ENCODE measurements at regions not wholly inside any gene's neighbourhood (a gene's known extent, or its start where the extent isn't known, plus 50 kb on each side); places are given as distances from the start of the nearest gene placed in this dataset.

DNA sequence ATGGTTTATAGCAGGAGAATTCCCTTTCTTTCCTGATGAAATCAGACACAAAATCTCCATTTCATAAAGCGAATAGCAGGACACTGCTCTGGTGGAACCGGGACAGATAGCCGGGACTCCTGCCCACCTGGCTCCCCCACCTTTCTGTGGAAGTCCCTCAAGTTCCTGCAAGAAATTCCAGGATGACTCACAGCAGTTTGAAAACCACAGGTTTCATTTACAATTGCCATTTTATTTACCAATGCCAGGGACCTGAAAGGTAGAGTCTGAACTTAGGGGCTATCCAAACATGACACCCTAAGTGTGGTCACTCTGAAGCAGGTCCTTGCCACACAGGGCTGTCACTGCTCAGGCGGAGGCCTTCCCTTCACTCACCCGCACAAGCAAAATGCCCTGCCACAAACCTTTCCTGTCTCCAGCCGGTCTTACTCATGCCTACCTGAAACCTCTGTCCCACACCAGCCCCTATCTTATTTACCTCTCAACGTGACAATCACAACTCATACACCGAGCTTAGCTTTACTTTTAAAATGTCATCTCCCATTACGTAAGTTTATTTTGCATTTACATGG is 63.3 kb upstream of the TAF1L start:
- no peak for DNase-seq

DNA sequence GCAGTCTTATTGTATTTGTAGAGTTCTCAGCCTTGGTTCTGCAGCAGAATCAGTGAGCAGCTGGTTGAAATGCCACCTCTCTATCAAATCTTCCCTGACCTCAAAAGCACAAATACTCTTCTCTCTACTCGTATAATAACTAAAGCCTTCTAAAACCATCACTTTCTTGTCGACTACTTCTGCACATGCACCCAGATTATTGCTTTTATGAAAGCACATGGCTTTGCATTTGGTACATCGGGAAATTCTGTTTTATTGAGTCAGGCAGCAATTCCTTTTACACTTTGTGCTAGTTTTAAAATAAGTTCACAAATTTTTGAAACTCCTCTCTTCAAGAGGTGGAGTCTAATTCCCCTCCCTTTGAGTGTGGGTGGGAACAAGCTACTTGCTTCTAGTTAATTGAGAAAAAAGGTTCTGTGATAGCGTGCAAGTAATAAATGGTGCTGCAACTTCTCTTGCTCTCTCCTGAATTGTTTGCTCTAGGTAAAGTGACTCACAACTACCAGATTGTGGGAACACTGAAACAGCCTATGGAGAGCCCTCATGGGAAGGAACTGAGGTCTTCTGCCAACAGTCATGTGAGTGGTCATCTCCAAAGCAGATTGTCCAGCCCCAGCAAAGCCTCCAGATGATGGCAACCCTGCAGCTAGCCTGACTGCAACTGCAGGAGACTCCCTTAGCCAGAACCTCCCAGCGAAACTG is 66.0 kb upstream of the TAF1L start:
- no peak for DNase-seq

DNA sequence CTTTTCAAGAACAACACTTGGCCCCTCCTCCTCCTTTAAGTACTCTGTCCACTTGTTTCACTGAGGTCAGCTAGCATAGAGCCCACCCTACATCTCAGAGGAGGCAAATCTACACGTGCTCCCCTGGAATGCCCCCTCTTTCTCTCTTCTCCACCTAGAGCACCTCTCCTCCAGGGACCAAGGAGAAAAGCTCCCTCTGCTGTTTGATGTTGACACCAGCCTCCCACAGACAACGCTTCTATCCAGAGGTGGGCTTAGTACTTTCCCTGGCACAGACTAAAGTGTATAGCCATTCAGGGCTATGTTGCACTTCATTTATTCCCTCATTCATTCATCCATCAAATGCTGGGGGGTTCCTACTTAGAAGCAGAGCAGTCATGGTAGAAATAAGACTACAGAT is 68.2 kb upstream of the TAF1L start:
- DNase-seq = no peak

DNA sequence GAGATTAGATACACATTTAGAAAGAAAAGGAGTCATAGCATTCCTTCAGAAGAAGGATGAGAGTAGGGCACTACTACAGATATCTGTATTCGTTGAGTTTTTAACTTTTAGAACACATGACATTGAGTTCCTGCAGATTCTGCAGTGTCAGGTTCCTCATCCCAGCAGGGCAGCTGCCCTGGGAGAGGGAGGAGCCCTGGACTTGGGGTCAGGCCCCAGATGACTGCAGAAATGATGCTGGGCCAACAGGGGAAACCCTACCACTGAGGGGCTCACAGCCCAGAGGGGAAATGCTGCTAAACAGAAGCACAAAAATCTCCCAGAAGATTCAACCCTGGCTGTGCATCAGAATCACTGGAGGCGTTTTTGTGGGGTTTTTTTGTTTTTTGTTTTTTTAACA is 68.9 kb upstream of the TAF1L start:
- no peak for DNase-seq

DNA sequence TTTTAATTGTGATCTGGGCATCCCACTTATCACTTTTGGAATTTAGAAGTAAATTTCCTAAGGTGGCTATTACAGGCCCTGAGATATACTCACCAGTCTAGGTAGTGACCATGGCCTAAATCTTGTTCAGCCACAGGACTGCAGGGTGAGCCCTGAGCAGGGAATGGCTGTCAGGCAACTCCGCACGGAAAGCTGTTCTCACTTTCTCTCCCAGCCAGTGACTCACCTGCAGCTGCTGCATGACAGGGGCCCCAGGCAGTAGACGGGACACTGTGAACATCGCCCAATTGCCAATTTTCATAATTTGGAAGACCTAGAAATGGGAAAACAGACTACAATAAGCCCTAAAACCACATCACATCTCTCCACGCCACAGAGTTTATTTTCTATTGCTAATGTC is 69.6 kb upstream of the TAF1L start:
- DNase-seq = no peak

DNA sequence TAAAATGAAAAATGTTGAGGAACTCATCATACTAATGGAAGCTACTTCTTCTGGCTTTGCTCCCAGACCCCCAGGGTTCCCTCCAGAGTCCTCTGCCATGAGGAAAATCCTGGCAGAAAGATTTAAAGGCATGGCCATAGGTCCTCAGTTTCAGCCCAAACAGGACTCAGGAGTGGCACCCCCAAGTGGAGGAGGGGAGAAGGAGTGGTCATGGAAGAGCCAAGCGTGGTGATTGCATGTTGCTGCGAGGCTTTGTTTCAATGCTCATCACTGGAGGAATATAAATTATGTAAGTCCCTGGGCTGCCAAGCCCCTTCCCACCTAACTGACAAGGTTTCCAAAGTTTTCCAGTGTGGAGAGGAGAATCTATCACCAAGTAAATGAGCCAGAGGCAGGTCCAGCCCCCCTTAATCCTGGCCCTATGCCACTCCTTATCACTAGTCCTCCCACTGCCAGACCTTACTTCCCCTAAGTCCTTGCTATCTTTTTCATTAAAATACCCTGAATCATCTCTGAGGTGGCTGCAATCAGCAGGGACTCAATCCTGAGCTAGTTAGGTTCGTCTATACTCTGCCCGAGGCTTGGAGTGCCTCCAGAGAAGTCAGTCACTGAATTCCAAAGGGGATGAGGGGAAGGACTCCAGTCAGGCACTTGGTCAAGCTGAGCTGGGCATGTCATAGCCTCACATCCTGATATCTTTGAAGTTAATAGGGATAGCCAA is 70.7 kb upstream of the TAF1L start:
- no peak for DNase-seq

DNA sequence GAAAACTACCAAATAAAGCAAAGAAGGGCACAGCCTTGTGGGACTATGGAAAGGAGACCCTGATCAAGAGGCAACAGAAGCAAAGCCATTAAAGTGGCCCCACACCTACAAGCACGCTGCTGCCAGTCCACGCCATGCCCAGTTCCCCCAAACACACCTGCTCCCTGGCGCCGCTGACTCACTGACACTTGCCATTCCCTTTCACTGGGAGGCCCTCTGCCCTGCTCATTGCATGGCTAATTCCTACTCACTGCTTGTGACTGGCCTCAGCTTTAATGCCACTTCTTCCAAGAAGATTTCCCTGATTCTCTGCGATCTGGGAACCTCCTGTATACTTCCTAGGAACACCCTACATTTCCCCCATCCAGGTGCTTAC is 71.2 kb upstream of the TAF1L start:
- DNase-seq = no peak

DNA sequence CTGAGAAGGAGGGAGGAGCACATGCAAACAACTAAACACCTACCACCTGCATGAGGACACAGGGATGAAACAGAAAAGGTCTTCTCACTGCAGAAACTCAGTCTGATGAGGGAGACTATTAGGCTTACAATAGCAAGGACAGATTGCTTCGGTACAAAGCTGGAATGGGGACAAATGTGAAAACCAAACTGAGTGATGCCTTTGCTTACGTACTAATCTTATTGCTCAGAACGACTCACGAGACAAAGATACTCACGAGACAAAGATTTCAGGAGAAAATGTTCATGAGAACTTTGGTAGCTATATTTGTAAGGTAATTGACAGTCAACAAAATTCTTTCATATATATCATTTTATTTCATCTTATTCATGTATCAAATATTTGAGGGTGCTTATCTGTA is 71.9 kb upstream of the TAF1L start:
- no peak for DNase-seq

DNA sequence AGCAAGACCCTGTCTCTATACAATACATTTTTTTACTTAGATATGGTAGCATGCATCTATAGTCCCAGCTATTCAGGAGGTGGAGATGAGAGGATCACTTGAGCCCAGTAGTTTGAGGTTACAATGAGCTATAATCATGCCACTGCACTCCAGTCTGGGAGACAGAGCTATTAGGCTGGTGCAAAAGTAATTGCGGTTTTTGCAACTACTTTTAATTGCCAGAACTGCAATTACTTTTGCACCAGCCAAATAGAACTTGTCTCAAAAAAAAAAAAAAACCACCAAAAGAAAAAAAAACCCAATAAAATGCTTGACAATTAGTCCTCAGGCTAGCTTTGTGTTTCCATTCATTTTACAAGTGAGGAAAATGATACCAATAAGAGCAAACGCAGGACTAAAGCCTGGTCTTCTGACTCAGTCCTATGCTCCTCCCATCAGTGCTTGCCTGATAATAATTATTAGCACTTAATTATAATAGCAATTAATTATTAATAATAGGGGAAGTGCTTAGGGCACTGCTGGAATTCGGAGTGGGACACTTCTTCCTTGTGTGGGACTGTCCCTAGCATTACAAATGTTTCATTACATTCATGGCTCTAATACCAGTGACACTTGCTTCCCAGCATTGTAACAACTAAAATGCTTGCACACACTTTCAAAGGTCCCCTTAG is 73.1 kb upstream of the TAF1L start:
- no peak for DNase-seq

DNA sequence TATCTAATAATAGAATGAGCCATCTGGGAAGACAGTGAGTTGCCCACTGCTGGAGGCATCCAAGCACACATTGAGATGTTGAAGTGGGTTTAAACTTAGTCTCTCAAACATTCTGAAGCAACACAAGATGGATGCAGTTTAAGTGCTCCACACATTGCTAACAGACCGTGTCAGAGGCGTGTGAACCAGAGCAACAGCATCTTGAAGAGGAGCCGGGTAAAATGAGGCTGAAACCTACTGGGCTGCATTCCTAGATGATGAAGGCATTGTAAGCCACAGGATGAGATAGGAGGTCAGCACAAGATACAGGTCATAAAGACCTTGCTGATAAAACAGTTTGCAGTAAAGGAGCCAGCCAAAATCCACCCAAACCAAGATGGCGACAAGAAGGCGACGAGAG is 73.5 kb upstream of the TMEM215 start:
- no peak for DNase-seq

DNA sequence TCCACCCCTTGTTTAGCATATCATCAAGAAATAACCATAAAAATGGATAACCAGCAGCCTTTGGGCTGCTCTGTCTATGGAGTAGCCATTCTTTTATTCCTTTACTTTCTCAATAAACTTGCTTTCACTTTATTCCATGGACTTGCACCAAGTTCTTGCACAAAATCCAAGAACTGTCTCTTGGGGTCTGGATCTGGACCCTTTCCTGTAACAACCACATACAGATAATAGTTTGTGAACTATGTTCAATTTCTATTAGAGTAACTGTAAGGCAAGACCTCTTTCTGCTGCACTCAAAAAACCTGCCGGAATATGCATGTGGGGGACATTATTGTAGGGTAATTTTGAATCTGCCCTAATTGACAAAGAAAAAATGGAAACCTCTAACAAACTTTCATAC is 66.9 kb upstream of the TMEM215 start:
- no peak for DNase-seq

DNA sequence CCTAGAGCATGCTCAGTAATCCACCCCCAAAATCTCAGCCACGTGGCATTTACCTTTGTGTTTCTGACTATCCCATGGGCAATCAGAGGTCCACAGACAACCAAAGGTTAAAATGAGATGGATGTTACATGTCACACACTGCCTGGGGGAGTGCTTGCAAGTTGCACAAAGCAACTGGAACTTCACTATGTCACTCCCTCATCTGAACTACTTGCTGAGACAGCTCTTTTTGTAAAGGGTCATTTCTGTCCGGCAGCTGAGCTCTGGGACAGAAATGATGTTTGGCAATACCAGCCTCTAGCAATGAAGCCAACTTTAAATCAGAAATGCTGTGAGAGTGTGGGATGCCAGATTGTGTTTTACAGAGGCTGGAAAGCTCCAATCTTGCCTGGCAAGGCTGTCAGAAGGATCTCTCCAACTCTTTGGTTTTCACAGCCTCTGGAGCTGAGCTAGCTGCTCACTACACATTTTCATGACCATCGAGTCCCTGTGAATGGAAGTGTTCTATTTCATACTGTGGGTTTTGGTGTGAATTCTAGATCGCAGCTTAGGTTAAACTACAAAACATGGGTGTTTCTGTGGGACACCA is 66.3 kb upstream of the TMEM215 start:
- no peak for DNase-seq

DNA sequence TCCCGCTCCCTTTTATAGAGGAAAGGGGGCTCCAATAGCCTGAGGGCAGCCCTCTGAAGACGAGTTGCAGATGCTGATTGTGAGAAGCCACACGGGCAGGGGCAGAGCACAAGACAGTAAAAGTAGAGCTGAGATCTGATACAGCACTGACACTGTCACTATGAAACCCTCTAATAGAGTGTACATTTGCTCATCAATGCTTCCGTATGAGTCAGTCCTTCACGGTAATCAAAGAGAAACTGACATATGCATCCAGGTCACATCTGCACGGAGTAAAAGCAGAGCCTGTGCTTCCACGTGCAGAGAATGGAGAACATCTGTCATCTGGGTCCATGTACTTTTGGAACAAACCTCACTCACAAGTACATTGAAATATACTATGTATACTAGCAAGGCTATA is 60.6 kb upstream of the TMEM215 start:
- no peak for DNase-seq

DNA sequence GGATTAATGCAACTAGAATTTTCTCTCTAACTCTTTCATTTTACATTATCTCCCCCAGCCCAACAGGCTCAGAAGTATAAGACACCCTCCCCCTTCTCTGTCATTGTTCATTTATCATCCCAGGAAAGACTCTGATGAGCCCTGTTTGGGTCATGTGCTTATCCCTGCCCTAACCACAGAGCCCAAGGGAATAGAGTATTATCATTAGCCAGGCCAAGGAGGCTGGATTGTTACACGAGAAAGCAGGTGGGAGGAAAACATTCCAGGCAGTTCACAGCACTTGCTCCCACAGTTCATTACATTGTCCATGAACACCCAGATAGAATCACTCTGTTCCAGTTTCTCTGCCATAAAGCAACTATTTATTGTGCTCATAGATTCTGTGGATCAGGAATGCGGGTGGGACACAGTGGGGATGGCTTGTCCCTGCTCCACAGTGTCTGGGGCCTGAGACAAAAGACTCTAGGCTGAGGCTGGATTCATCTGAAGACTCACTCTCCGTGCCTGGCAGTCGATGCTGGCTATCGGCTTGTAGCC is 59.5 kb upstream of the TMEM215 start:
- DNase-seq = no peak

DNA sequence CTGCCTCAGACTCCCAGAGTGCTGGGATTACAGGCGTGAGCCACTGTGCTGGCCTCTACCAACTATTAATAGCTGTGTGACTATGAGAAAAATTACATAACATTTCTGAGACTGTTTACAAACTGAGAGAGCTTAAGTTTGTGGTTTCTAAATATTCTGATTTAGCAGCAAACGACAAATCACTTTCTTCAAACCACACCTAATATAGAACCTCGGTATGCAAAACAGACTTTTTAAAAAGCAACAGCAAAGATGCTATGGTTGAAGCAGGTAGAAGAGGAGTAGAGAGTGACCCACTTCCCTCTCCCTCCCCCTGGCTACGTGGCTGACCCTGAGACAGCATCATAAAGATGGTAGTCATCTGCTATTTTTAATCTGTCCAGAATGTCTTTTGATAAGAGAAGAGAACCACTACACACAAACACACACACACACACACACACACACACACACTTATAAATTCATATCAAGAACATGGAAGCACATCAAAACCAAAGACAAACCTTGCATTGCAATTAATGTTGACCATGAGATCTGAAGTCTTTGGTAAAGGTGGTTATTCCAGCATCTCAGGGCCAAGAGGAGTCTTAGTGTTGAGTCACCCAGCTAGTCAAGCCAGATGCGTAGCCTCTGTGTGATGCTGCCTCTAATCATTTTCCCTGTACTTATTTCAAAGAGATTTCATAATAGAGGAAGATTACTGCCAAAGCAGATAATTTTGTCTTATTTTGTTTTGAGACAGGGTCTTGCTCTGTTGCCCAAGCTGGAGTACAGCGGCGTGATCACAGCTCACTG is 58.1 kb upstream of the TMEM215 start:
- DNase-seq = no peak

DNA sequence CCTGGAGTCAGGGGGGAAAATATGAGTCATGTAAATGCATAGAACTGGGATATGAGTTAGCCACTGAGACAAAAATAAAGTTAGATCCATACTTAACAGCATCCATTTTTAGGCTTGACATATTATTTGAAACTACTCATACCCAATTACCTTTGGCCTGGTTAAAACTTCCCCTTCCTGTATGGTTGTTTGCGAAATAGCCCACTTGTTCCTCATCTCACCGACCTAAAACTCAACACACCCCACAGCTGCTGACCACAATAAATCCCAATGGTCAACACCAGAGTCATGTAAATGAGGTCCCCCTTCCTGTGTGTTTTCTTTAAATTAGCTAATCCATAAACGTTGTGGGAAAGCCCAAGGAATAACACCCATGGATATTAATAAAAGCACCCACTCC is 55.2 kb upstream of the TMEM215 start:
- DNase-seq = peak; percentile 36

Data from suppressor macrophage treated with lipopolysaccharide for 4 hours (primary cell).